HCT116 (cell line): ENCODE measurements at regions not wholly inside any gene's neighbourhood (a gene's known extent, or its start where the extent isn't known, plus 50 kb on each side); places are given as distances from the start of the nearest gene placed in this dataset.

Experiments used
- ATAC-seq: fragments of 200-7000 bp; cut with Tn5 transposase; 2 replicates; pipeline ENCODE4 v1.9.1; 2020; ENCODE audit warnings: mild to moderate bottlenecking, moderate library complexity
- BruUV-seq: library from RNA; stranded (reverse); fragments of 400-500 nt; replicated peaks from 2 replicates; lab custom pipeline; 2021; lab: Mats Ljungman, UMichigan
- CTCF ChIA-PET: fragments of 300-600 bp; sonication (Branson Sonifier 250); formaldehyde crosslinking; loops from one replicate; lab custom pipeline; 2021; ENCODE audit warnings: antibody characterized with exemption; lab: Charles Lee
- POLR2A ChIA-PET: fragments of 300-600, 350-600 bp; sonication (Branson Sonifier 250); formaldehyde crosslinking; loops from one replicate; lab custom pipeline; 2021; ENCODE audit warnings: antibody characterized with exemption; lab: Charles Lee
- RAD21 ChIA-PET, 2 experiments: fragments of 300-600 bp; sonication (Branson Sonifier 250); formaldehyde crosslinking; loops; one replicate each; lab custom pipeline; 2023; ENCODE audit warnings: low total read pairs in 2 of 2; ENCODE audit not compliant: uncharacterized antibody in 2 of 2, unreplicated experiment in 2 of 2, low non-redundant PET in 1 of 2; lab: Charles Lee
- DNase-seq: peaks from one replicate; pipeline ENCODE4 v3.0.0-alpha.2; 2010; ENCODE audit warnings: low read depth, low spot score
- H2AFZ ChIP-seq: fragments of 200-600 bp; shearing (Covaris generic), sonication (generic); 2 replicates; pipeline ENCODE4 v1.6.1; 2017; ENCODE audit warnings: low read depth, mixed run types, mixed read lengths, antibody characterized with exemption, low read length; ENCODE audit not compliant: poor library complexity, severe bottlenecking
- H3K27ac ChIP-seq: 2 replicates; pipeline ENCODE4 v1.5.1; 2012; ENCODE audit warnings: low read depth, low read length
- H3K27me3 ChIP-seq: fragments of 200-600 bp; sonication (generic); 2 replicates; pipeline ENCODE4 v1.6.1; 2016; ENCODE audit warnings: mixed run types, low read length, mixed read lengths; ENCODE audit not compliant: insufficient read depth
- H3K36me3 ChIP-seq, 2 experiments: fragments of 200-500 bp in 1 of 2; fragments of 200-600 bp in 1 of 2; sonication (Bioruptor generic) in 1 of 2; sonication (generic) in 1 of 2; 2 replicates each; pipeline versions ENCODE4 v1.5.1 to v1.6.1; 2014 to 2016; ENCODE audit warnings: low read length in 2 of 2, inconsistent platforms in 1 of 2, mixed read lengths in 1 of 2, mixed run types in 1 of 2; ENCODE audit not compliant: insufficient read depth in 2 of 2, control insufficient read depth in 1 of 2
- H3K4me1 ChIP-seq, 2 experiments: fragments of 200-600 bp in 1 of 2; sonication (generic) in 1 of 2; 2 replicates each; pipeline versions ENCODE4 v1.5.1 to v1.6.1; 2012 to 2017; ENCODE audit warnings: low read length in 2 of 2, inconsistent platforms in 1 of 2, mild to moderate bottlenecking in 1 of 2, mixed read lengths in 1 of 2, mixed run types in 1 of 2, moderate library complexity in 1 of 2; ENCODE audit not compliant: insufficient read depth in 2 of 2, control insufficient read depth in 1 of 2
- H3K4me2 ChIP-seq: fragments of 200-600 bp; sonication (generic); 2 replicates; pipeline ENCODE4 v1.6.1; 2017; ENCODE audit warnings: mixed run types, low read length, mixed read lengths
- H3K4me3 ChIP-seq, 2 experiments: fragments of 200-600 bp in 1 of 2; sonication (generic) in 1 of 2; replicated peaks in 1 of 2; 2 replicates each; pipeline ENCODE4 v1.5.1; 2011 to 2016; ENCODE audit warnings: low read length in 2 of 2, control low read depth in 1 of 2, low read depth in 1 of 2, mild to moderate bottlenecking in 1 of 2, mixed read lengths in 1 of 2, mixed run types in 1 of 2
- H3K79me2 ChIP-seq: fragments of 200-600 bp; sonication (generic); 2 replicates; pipeline ENCODE4 v1.6.1; 2017; ENCODE audit warnings: mild to moderate bottlenecking, mixed run types, low read length, moderate library complexity, mixed read lengths; ENCODE audit not compliant: insufficient read depth
- H3K9ac ChIP-seq: fragments of 200-600 bp; sonication (generic); 2 replicates; pipeline ENCODE4 v1.6.1; 2016; ENCODE audit warnings: low read length, mixed read lengths
- H3K9me2 ChIP-seq: fragments of 200-600 bp; sonication (generic), shearing (Covaris generic); 2 replicates; pipeline ENCODE4 v1.6.1; 2017; ENCODE audit warnings: mixed run types, mild to moderate bottlenecking, moderate library complexity; ENCODE audit not compliant: insufficient read depth
- H3K9me3 ChIP-seq, 2 experiments: fragments of 200-500 bp in 1 of 2; fragments of 200-600 bp in 1 of 2; sonication (Bioruptor generic) in 1 of 2; sonication (generic) in 1 of 2; 2 replicates each; pipeline ENCODE4 v1.6.1; 2014 to 2017; ENCODE audit warnings: low read length in 2 of 2, mixed read lengths in 2 of 2, inconsistent platforms in 1 of 2, low read depth in 1 of 2, mild to moderate bottlenecking in 1 of 2, mixed run types in 1 of 2, moderate library complexity in 1 of 2; ENCODE audit not compliant: control insufficient read depth in 1 of 2, insufficient read depth in 1 of 2
- H4K20me1 ChIP-seq: fragments of 200-600 bp; sonication (generic), shearing (Covaris generic); 2 replicates; pipeline ENCODE4 v1.6.1; 2017; ENCODE audit warnings: mixed run types, mild to moderate bottlenecking, moderate library complexity; ENCODE audit not compliant: insufficient read depth
- ATF3 ChIP-seq: IDR thresholded peaks from 2 replicates; pipeline ENCODE4 v1.6.1; 2012
- CBX3 ChIP-seq: IDR thresholded peaks from 2 replicates; pipeline ENCODE4 v1.6.1; 2012; ENCODE audit warnings: low read depth
- CEBPB ChIP-seq: IDR thresholded peaks from 2 replicates; pipeline ENCODE4 v1.6.1; 2012; ENCODE audit warnings: low read depth
- EGR1 ChIP-seq: IDR thresholded peaks from 2 replicates; pipeline ENCODE4 v1.6.1; 2012; ENCODE audit warnings: low read depth
- EZH2 ChIP-seq: fragments of 200-600 bp; sonication (generic); IDR thresholded peaks from 2 replicates; pipeline ENCODE4 v1.6.1; 2017; ENCODE audit warnings: antibody characterized with exemption, mixed run types
- FOSL1 ChIP-seq: IDR thresholded peaks from 2 replicates; pipeline ENCODE4 v1.6.1; 2012; ENCODE audit warnings: low read depth
- POLR2AphosphoS5 ChIP-seq: IDR thresholded peaks from 2 replicates; pipeline ENCODE4 v1.6.1; 2011; ENCODE audit warnings: mild to moderate bottlenecking, low read depth, low read length, moderate library complexity
- SP1 ChIP-seq: IDR thresholded peaks from 2 replicates; pipeline ENCODE4 v1.6.1; 2012; ENCODE audit warnings: low read depth
- SRF ChIP-seq: IDR thresholded peaks from 2 replicates; pipeline ENCODE4 v1.6.1; 2012; ENCODE audit warnings: low read depth
- TCF7L2 ChIP-seq: IDR thresholded peaks from 2 replicates; pipeline ENCODE4 v1.7.0; 2011; ENCODE audit warnings: borderline replicate concordance, inconsistent platforms; ENCODE audit not compliant: insufficient read depth, insufficient read length; ENCODE audit errors: extremely low read depth
- ZBTB33 ChIP-seq: IDR thresholded peaks from 2 replicates; pipeline ENCODE4 v1.6.1; 2011; ENCODE audit warnings: mild to moderate bottlenecking, low read length, moderate library complexity; ENCODE audit not compliant: insufficient replicate concordance; ENCODE audit errors: extremely low read depth
- ZFX ChIP-seq: fragments of 450-650 bp; IDR thresholded peaks from 2 replicates; pipeline ENCODE4 v1.6.1; 2017
- ZNF274 ChIP-seq: fragments of 200-500 bp; sonication (Bioruptor generic); IDR thresholded peaks from 2 replicates; pipeline ENCODE4 v1.6.1; 2014; ENCODE audit warnings: mild to moderate bottlenecking, low read depth, low read length, inconsistent platforms
- intact Hi-C: fragments of 100-400 bp; cut with micrococcal nuclease; formaldehyde crosslinking; loops from 2 replicates; pipeline ENCODE4 v1.10.0; 2022
- TF ChIP-seq, protein P1 (sequence below), 3 experiments: fragments of 200-600 bp in 1 of 3; sonication (generic) in 1 of 3; IDR thresholded peaks in 2 of 3; conservative IDR thresholded peaks in 1 of 3; 2 replicates each; pipeline ENCODE4 v1.5.1; 2012 to 2017; ENCODE audit warnings: low read depth in 2 of 3, low read length in 2 of 3, antibody characterized with exemption in 1 of 3, borderline replicate concordance in 1 of 3, control low read depth in 1 of 3, mild to moderate bottlenecking in 1 of 3, mixed read lengths in 1 of 3, mixed run types in 1 of 3, moderate library complexity in 1 of 3; ENCODE audit not compliant: insufficient read depth in 1 of 3

GRCh38 chr4:20318001-20318908, 66.5 kb downstream of the SLIT2 start:
- Histone ChIP-seq H3K9ac (no peak overlapping the region), H3K27ac (no peak overlapping the region), H2AFZ (no peak overlapping the region), H3K27me3 (0 out of 2 replicates have a peak, but pooled peaks cover 4% of the 10 kb centered on the region), H3K36me3 (no peaks in the 10 kb centered on the region), H3K4me2 (no peak overlapping the region)
- RAD21 ChIA-PET: no interaction called here
- no peak for DNase-seq
- TF ChIP-seq ZNF274 (no peak), CEBPB (no peak), ZBTB33 (no peak), TCF7L2 (no peak), FOSL1 (no peak), POLR2AphosphoS5 (no peak), ZFX (no peak), SRF (no peak), ATF3 (no peak), EGR1 (no peak), EZH2 (no peak), CBX3 (no peak), SP1 (no peak)
- TF ChIP-seq, protein P1, sequence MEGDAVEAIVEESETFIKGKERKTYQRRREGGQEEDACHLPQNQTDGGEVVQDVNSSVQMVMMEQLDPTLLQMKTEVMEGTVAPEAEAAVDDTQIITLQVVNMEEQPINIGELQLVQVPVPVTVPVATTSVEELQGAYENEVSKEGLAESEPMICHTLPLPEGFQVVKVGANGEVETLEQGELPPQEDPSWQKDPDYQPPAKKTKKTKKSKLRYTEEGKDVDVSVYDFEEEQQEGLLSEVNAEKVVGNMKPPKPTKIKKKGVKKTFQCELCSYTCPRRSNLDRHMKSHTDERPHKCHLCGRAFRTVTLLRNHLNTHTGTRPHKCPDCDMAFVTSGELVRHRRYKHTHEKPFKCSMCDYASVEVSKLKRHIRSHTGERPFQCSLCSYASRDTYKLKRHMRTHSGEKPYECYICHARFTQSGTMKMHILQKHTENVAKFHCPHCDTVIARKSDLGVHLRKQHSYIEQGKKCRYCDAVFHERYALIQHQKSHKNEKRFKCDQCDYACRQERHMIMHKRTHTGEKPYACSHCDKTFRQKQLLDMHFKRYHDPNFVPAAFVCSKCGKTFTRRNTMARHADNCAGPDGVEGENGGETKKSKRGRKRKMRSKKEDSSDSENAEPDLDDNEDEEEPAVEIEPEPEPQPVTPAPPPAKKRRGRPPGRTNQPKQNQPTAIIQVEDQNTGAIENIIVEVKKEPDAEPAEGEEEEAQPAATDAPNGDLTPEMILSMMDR (IDR thresholded peaks at IDR 0.05 in 2 of 3, conservative IDR thresholded peaks at IDR 0.05 in 1 of 3; ENCODE audit: borderline replicate concordance in 1 of 3, insufficient read depth in 1 of 3, low read depth in 2 of 3, low read length in 2 of 3): no peak
- TF ChIP-seq, all 23 proteins: peak for 0
- H3K9me2 ChIP-seq: no peaks in the 10 kb centered on the region
- POLR2A ChIA-PET: no interaction called here
- intact Hi-C loops: no loop called here
- no peak overlapping the region for H3K4me3 ChIP-seq
- H3K79me2 ChIP-seq: no peaks in the 10 kb centered on the region
- no peaks in the 10 kb centered on the region for H3K9me3 ChIP-seq
- H4K20me1 ChIP-seq: no peaks in the 10 kb centered on the region
- H3K4me1 ChIP-seq: no peaks in the 10 kb centered on the region
- BruUV-seq: no TSS peak
- CTCF ChIA-PET: no interaction called here
- ATAC-seq: no peak
